DND-41 (cell line): ENCODE measurements at regions not wholly inside any gene's neighbourhood (a gene's known extent, or its start where the extent isn't known, plus 50 kb on each side); places are given as distances from the start of the nearest gene placed in this dataset.

ENCODE experiments used
- ATAC-seq: fragments of 200-7000 bp; cut with Tn5 transposase; 3 replicates; pipeline ENCODE4 v1.9.1; 2021; ENCODE audit warnings: low read depth; ENCODE audit not compliant: insufficient read depth
- DNase-seq: peaks from one replicate; pipeline ENCODE4 v3.0.0-alpha.2; 2020
- H2AFZ ChIP-seq: 2 replicates; pipeline ENCODE4 v1.6.0; 2012; ENCODE audit warnings: low read depth, low read length
- H3K27ac ChIP-seq: 2 replicates; pipeline ENCODE4 v1.5.1; 2012; ENCODE audit warnings: low read length, inconsistent platforms
- H3K27me3 ChIP-seq: fragments of 200-600 bp; sonication (generic); 2 replicates; pipeline ENCODE4 v1.6.0; 2012; ENCODE audit warnings: low read length, mild to moderate bottlenecking, inconsistent platforms; ENCODE audit not compliant: insufficient read depth, poor library complexity
- H3K36me3 ChIP-seq: 2 replicates; pipeline ENCODE4 v1.5.1; 2012; ENCODE audit warnings: low read length, inconsistent platforms; ENCODE audit not compliant: insufficient read depth
- H3K4me1 ChIP-seq: 2 replicates; pipeline ENCODE4 v1.5.1; 2012; ENCODE audit warnings: mild to moderate bottlenecking, low read length; ENCODE audit not compliant: insufficient read depth
- H3K4me2 ChIP-seq: 2 replicates; pipeline ENCODE4 v1.6.0; 2012; ENCODE audit warnings: mild to moderate bottlenecking, moderate library complexity, low read length, inconsistent platforms; ENCODE audit not compliant: insufficient read depth
- H3K4me3 ChIP-seq, 2 experiments: fragments of 200-600 bp in 1 of 2; shearing (Covaris generic) in 1 of 2; 2 replicates each; pipeline ENCODE4 v1.5.1; 2012 to 2016; ENCODE audit warnings: inconsistent platforms in 2 of 2, low read length in 2 of 2, mild to moderate bottlenecking in 2 of 2, low read depth in 1 of 2, moderate library complexity in 1 of 2
- H3K79me2 ChIP-seq: 2 replicates; pipeline ENCODE4 v1.6.0; 2012; ENCODE audit warnings: low read length, inconsistent platforms; ENCODE audit not compliant: insufficient read depth
- H3K9ac ChIP-seq: 2 replicates; pipeline ENCODE4 v1.6.0; 2012; ENCODE audit warnings: low read depth, mild to moderate bottlenecking, inconsistent platforms, low read length, moderate library complexity
- H3K9me3 ChIP-seq: 2 replicates; pipeline ENCODE4 v1.5.1; 2012; ENCODE audit warnings: low read length, moderate library complexity, mild to moderate bottlenecking, inconsistent platforms; ENCODE audit not compliant: insufficient read depth, severe bottlenecking
- H4K20me1 ChIP-seq: 2 replicates; pipeline ENCODE4 v1.6.0; 2012; ENCODE audit warnings: low read length; ENCODE audit not compliant: insufficient read depth
- CTCF ChIP-seq: IDR thresholded peaks from 2 replicates; pipeline ENCODE4 v1.5.1; 2012; ENCODE audit warnings: borderline replicate concordance, low read length, moderate library complexity, mild to moderate bottlenecking; ENCODE audit not compliant: poor library complexity, severe bottlenecking; ENCODE audit errors: extremely low read depth
- EZH2 ChIP-seq: IDR thresholded peaks from 3 replicates; pipeline ENCODE4 v1.6.1; 2012; ENCODE audit warnings: borderline replicate concordance, low read depth, mild to moderate bottlenecking, moderate library complexity, low read length, inconsistent platforms; ENCODE audit not compliant: severe bottlenecking

- Histone ChIP-seq H3K9ac (no peak overlapping the region), H3K9me3 (no peaks in the 10 kb centered on the region), H4K20me1 (no peaks in the 10 kb centered on the region), H3K4me1 (peaks cover 25% of the 10 kb centered on the region), H2AFZ (no peak overlapping the region), H3K27ac (no peak overlapping the region), H3K4me2 (no peak overlapping the region), H3K27me3 (peaks cover 10% of the 10 kb centered on the region), H3K79me2 (no peaks in the 10 kb centered on the region), H3K4me3 (no peak overlapping the region), H3K36me3 (no peaks in the 10 kb centered on the region)
- TF ChIP-seq CTCF (no peak), EZH2 (no peak)
- no peak for ATAC-seq
- DNase-seq = no peak
These were observed 56.3 kb upstream of the BACE2 start for GRCh38 chr21:41111681-41112080.

- peaks cover 25% of the 10 kb centered on the region for H3K4me1 ChIP-seq
- H3K9me3 ChIP-seq = no peaks in the 10 kb centered on the region
- ATAC-seq = peak; percentile 94
- H3K27me3 ChIP-seq = peaks cover 6% of the 10 kb centered on the region
- peak; percentile 87 for DNase-seq
- no peaks in the 10 kb centered on the region for H4K20me1 ChIP-seq
- H3K4me2 ChIP-seq = peak overlapping the region; percentile 76
- peak overlapping the region; percentile 85 for H3K27ac ChIP-seq
- no peaks in the 10 kb centered on the region for H3K36me3 ChIP-seq
- H3K79me2 ChIP-seq = no peaks in the 10 kb centered on the region
- peak overlapping the region in 1 of 2 experiments; percentile 47; a peak in 2 of 4 replicates for H3K4me3 ChIP-seq
- H3K9ac ChIP-seq = peak overlapping the region; percentile 48
- peak overlapping the region; percentile 85 for H2AFZ ChIP-seq
- TF ChIP-seq EZH2 (no peak), CTCF (peak; percentile 3)
These were observed 54.9 kb upstream of the BACE2 start for GRCh38 chr21:41112740-41113692.

- TF ChIP-seq CTCF = no peak
- TF ChIP-seq EZH2 = no peak
These were observed 52.1 kb upstream of the BACE2 start for GRCh38 chr21:41115851-41116250.

More at GRCh38 chr21:41115851-41116250, 52.1 kb upstream of the BACE2 start:
- H3K9ac ChIP-seq = no peak overlapping the region
- no peaks in the 10 kb centered on the region for H3K9me3 ChIP-seq
- no peaks in the 10 kb centered on the region for H3K79me2 ChIP-seq
- ATAC-seq = no peak
- H3K27me3 ChIP-seq = peaks cover under 1% of the 10 kb centered on the region
- H3K27ac ChIP-seq = no peak overlapping the region
- H4K20me1 ChIP-seq = no peaks in the 10 kb centered on the region
- no peak overlapping the region for H2AFZ ChIP-seq
- H3K36me3 ChIP-seq = no peaks in the 10 kb centered on the region
- H3K4me3 ChIP-seq = no peak overlapping the region
- peaks cover 25% of the 10 kb centered on the region for H3K4me1 ChIP-seq
- H3K4me2 ChIP-seq = no peak overlapping the region
- DNase-seq = no peak
